Activated CD4-positive, alpha-beta T cell treated with anti-CD3 and anti-CD28 coated beads, Interleukin-2, amount 50 U/mL, for 1 hour (primary cell): ENCODE measurements at regions not wholly inside any gene's neighbourhood (a gene's known extent, or its start where the extent isn't known, plus 50 kb on each side); places are given as distances from the start of the nearest gene placed in this dataset.
"Not testable (repeated sequence)": the region's sequence is repeated elsewhere in the genome, so short reads cannot be mapped to it uniquely, and the experiment has no call there.

Source experiments
- DNase-seq: peaks from one replicate; pipeline ENCODE4 v3.0.0-alpha.2; 2020

DNA sequence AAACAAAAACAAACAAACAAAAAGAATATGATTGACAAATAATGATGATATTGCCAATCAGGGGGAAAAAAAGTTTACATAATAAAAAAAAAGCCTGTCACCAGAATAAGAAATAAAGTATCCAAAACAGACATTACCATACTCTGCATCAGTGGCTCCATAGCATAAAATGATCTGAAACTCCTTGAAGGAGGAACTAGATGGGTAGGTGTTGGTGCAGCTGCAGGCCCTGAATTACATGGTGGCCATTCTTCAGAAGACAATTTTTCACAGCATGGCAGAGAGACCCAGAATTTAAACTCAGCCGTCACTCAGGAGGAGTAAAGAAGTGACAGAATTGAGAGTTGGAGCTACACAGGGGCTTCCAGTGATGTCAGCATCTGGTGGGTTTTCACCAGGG, 60.2 kb downstream of the GLUL start:
- no peak for DNase-seq

DNA sequence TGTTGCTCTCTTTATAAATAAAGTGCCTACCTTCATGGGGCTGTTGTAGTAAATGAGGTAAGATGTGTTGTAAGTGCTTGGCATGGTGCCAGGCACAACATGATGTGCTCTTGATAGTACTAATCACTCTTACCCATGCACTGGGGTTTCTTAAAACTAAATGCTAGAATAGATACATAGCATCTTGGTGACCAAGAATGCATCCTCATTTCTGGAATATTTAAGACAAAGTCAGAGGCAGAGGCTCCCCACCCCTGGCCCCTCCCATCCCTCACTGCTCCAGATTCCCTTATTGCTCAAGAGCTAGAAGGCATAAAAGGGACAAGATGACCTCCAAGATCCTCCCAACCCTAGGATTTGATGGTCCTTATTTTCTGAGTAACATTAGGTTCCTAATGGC, 61.3 kb downstream of the GLUL start:
- DNase-seq, result no peak

DNA sequence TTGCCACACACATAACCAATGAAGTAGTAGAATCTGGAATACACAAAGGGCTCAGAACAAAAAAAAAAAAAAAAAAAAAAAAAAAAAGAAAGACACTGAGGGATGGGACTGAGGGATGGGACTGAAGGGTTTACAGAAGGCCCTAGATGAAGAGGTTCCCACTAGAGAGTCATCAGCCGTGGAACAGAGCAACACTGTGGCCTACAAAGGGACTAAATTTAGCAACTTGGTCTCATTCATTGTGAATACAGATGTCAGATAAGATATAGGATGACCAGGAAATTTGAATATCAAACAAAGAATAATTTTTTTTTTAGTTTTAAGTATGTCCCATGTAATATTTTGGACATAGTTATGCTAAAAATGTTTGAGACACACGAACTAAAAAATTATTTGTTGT, 62.1 kb downstream of the GLUL start:
- DNase-seq, result no peak

DNA sequence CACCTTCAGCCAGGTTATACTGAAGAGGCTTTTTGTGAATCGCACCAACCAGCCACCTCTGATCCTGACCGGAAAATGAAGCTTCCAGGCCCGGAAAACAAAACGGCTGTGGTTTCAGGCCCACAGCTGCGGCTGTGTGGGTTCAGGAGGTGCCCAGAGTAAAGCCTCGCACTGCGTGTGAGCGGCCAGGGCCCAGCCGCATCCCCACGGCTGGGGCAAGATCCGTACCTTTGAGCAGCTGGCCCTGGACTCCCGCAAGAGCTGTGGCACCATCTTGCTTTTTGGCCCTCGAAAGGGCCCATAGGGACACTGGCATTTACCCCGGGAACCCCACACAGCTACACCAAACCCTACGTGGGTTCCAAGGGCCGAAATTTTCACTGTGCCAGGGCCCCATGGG, 63.0 kb downstream of the GLUL start:
- no peak for DNase-seq

DNA sequence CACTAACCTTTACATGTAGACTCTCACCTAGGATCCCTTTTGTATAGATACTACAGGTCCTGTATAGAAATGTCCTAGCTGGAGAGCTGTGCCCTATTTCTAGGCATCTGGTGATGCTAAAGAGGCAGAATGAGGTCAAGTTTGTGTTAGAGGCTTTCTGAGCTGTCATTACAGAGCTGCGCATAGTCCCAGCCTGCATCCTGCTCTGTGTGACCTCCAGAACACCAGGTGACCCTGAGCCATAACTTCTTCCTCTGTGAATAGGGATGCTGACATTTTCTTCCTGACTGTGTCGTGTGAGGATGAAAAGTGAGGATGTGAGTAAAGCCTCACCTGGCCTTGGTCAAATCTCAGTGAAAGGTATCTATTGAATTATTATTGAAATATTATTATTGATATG, 66.3 kb downstream of the GLUL start:
- DNase-seq, result no peak

DNA sequence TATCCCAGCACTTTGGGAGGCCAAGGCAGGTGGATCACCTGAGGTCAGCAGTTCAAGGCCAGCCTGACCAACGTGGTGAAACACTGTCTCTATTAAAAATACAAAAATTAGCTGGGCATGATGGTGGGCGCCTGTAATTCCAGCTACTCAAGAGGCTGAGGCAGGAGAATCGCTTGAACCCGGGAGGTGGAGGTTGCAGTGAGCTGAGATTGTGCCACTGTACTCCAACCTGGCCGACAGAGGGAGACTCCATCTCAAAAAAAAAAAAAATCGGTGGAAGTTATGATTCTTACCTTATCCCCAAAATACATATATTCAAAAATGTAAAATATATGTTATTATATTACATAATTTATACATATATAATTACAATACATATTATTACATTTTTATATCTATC, 70.1 kb downstream of the GLUL start:
- DNase-seq, result not testable (repeated sequence)

DNA sequence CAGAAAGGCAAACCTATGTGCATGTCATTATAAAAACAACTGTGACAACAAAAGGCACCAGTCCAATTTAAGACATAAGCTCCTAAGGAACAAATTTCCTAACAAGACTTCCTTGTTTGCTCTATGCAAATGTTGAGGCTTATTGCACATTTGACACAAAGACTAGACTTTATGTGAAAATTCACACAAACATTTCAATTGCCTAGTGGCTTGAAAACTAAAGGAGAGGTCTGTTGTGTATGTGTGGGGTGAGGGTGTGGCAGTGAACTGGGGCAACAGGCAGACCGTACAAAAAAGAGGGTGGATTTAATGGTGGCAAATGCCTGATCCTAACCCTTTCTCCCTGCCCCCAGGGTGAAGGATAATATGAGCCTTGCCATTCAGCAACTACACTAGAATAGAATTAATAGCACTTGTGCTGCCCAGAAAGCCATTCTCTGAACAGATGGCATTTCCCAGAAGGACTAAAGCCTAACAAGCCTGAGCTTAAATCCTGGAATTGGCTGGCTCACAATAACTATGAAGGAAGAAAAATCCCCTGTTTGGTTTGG, 73.9 kb downstream of the GLUL start:
- DNase-seq, result no peak

DNA sequence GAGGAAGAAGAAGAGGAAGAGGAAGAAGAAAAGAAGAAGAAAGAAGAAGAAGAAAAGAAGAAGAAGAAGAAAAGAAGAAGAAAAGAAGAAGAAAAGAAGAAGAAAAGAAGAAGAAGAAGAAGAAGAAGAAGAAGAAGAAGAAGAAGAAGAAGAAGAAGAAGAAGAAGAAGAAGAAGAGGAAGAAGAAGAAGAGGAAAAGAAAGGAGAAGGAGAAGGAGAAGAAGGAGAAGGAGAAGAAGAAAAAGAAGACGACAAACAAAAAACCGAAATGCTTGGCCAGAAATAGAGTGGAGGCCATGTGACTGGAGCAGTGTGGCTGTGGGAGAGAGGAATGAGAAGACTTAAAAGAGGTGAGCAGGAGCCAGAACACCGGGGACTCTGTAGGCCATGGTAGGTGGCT, 75.1 kb downstream of the GLUL start:
- DNase-seq, result not testable (repeated sequence)

DNA sequence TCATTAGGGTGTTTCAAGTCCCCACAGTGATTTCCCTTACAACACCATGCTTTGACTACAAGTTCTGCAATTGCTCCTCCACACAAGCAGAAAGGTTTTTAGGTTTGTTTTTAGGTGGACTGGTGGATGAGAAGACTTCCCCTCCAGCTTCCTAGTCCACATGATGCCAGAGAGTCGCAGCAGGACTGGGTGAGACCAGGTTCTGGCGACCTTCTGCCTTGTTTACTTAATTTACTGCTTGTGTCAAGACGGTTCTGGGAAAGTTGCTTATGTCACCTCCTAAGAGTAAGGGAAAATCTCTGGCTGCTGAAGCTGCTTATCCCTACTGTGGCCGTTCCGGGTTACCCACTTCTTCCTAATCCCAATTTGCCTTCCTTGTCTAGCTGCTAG, 76.4 kb downstream of the GLUL start:
- DNase-seq, result no peak

DNA sequence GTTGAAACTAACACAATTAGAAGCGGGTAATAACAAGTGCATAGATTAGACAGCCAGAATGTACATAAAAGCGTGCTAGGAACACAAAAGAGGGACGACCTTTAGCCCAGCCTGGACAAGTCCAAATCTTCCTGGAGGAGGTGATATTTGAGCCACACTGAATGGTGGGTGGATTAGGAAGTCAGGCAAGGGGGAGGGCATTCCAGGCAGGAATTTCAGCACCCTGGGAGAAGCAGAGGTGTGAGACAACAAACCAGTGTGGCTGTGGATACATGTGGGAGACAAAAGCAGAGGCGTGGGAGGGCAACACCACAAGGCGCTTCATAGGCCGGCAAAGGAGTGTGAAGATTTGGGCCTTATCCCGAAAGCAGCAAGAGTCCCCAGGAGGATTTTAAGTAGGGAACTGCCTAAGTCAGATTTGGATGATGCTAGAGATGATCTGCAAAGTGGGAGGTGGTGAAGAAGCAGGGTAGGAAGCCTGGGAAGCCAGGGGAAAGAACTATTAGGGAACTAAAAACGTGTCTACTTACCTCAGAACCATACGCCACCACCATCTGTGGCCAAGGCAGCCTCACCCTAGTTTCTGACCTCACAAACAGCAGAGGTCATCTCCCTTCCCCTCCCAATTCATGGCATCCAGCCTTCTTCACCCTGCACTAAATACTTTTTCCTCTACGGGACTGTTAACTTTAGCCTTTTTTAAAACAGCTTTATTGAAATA, 81.8 kb downstream of the GLUL start:
- DNase-seq, result no peak

DNA sequence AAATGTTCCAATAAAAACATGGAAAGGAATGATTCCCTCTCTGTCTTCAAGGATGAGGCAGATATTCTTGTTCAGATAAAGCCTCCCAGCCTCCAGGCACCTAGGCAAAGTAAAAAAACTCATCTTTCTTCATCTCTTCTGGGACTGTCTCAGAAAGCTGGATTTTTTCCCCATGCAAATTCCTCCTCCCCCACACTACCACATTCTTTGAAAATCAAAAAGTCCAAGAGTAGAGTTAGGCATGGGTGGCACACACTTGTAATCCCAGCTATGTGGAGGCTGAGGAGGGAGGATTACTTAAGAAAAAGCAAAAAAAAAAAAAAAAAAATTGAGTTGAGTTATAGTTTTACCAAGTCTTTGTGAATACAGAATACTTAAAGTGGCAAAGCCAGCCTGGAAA, 82.8 kb downstream of the GLUL start:
- DNase-seq, result no peak

DNA sequence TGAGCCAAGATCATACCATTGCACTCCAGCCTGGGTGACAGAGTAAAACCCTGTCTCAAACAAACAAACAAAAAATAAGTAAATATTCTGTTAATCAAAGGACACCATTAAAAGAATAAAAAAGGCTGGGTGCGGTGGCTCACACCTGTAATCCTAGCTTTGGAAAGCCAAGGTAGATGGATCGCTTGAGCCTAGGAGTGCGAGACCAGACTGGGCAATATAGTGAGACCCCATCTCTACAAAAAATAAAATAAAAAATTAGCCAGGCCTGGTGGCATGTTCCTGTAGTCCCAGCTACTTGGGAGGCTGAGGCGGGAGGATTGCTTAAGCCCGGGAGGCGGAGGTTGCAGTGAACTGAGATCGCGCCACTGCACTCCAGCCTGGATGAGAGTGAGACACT, 84.1 kb downstream of the GLUL start:
- DNase-seq, result not testable (repeated sequence)

DNA sequence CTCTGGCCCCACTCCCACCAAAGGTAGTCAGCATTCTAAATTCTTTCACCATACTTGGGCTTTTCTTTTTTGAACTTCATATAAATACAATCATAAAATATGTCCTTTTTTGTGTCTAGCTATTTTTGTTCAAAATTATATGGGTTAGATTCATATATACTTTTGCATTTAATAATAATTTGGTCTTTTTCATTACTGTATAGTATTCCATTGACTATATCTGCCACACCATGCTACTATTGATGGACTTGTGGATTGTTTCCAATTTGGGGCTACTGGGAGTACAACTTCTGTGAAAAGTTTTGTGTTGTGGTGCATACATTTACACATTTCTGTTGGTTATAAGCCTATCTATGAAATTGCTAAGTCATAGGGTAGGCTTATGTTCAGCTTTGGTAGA, 85.7 kb downstream of the GLUL start:
- no peak for DNase-seq

DNA sequence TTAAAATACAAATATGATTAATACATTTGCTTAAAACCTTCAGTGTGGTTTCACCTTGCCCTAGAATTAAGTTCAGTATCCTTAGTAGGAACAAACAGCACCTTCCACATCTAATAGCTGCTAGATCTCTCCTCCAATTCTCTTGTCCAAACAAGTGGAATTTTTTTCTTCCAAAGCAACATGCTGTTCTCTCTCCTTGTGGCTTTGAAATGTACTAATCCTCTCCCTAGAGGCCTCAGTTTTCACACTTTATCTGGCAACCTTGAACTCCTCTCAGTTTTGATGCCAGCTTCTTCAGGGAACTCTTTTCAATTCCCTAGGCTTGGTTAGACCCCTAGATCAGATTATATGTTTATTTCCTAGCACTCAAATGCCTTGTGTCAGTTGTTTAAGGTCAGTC, 87.0 kb downstream of the GLUL start:
- no peak for DNase-seq

DNA sequence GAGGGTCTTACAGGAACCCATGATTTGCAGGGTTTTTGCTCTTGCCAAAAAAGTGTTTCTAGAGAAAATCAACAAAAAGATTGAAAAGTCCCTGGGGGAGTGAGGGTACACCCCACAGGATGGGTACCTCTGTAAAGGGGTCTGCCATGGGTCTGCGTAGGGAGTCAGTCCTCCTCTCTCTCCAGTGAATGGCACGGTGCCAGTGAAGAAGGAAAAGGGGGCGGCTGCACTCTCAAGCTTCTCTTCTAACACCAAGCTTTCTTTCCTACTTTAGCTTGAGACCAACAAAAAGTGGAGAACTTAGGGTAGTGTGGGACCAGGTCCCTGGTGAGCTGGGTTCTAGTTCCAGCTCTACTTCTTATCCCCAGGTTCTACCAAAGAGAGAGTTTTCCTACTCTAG, 87.4 kb downstream of the GLUL start:
- no peak for DNase-seq

DNA sequence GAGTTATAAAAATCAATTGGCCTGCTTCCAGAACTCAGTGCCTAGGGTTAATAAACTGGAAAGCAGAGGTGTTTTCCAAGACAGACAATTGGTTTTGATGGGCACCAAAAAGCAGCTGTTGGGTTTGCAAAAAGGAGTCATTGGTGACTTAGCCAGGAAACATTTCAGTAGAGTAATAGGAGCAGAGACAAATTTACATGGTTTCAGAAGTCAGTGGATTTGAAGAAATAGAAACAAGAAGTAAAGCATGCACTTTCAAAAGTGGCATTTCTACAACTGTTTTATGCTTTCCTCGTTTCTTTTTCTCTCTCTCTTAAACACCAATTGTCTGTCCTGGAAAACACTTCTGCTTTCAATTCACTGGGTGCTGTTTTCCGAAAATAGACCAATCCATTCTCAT, 87.8 kb downstream of the GLUL start:
- DNase-seq, result no peak

DNA sequence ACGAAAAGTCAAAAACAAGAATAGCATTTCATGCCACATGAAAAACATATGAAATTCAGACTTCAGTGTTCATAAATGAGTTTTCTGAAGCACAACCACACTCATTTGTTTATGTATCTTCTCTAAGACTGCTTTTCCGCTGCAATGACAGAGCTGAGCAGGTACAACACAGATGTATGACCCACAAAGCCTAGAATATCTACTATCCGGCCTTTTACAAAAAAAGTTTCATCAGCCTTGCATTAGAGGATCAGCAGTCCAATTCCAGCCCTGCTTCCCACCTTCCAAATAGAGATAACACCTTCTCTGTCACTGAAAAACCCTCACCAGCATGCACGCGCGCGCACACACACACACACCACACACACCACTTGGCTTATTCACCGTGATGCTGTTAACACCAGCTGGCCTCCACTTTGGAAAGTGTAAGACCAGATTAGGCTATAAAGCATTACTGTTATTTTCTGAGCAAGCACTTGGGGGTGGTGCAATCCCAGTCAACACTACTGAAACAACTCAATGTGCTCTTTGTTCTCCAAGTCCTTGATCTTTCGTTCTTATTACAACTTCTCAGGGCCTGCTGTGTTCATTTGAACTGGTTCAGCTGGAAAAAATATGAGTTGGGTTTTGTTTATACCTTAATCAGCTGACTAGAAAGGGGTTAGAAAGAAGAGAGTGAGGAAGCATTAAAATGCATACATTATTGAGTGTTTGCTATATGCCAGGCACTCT, 90.0 kb downstream of the GLUL start:
- no peak for DNase-seq

DNA sequence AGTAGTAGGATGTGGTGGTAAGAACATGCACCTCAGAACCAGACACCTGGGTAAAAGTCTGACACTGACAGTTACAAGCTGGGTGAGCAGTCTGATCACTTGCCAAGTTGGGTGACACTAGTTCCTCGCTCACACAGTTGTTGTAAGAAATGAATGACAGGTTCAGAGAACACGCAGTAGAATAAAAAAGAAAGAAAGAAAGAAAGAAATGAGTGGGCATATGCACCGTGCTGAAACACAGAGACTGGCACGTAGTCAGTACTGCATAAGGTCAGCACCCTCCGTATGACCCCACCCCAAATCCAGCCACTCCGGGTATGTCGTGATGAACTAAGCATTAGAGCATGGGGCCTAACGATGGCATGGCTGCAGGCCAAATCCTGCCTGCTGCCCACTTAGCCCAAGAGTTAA, 90.6 kb downstream of the GLUL start:
- DNase-seq, result no peak

DNA sequence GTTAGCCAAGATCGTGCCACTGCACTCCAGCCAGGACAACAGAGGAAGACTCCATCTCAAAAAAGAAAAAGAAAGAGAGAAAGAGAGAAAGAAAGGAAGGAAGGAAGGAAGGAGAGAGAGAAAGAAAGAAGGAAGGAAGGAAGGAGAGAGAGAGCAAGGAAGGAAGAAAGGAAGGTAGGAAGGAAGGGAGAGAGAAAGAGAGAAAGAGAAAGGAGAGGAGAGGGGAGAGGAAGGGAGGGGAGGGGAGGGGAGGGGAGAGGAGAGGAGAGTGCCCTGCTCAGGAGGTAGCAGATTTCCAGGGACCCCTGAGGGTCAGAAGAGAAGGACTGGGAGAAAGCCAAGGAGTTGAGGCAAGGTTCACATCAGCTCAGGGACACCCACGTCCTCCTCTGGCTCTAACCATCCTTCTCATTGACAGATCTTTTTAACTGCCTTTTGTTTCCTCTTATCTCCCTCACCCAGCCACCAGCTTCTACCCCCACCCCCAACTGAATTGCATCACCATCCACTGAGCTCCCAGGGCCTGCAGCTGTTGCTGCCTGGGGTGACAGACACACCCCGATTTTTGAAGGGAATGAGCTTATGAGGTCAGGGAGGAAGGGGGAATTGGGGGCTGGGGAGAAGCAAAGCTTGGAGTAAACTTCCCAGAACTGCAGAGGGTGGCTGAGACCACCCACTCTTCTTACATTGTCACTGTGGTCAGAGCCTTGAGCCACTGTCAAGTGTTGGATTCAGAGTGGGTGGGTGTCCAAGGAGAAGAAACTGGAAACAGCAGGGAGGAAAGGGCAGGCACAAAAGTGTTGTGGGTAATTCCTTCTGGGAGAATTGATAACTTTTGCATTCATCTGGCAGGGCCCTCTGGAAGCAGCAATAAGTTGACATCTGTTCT, 91.6 kb downstream of the GLUL start:
- DNase-seq, result peak; percentile 3

DNA sequence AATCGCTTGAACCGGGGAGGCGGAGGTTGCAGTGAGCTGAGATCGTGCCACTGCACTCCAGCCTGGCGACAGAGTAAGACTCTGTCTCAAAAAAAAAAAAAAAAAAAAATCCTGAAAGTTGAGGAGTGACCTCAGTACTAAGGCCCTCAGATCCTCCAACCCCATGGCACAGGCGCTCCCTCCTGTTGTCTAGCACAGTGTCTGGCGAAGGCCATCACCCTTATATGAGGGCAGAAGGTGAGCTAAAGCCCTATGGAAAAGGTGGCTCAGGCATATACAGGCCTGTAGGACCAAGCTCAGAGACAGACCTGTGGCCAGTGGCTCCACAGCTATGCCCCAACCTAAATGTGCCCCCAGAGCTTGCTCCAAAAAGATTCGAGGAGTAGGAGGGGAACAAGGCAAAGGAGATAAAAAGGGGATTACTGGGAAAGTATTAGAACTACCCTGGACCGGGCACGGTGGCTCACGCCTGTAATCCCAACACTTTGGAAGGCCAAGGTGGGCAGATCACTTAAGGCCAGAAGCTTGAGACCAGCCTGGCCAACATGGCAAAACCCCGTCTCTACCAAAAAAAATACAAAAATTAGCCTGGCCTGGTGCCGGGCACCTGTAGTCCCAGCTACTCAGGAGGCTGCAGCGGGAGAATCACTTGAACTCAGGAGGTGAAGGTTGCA, 92.4 kb downstream of the GLUL start:
- DNase-seq, result not testable (repeated sequence)

DNA sequence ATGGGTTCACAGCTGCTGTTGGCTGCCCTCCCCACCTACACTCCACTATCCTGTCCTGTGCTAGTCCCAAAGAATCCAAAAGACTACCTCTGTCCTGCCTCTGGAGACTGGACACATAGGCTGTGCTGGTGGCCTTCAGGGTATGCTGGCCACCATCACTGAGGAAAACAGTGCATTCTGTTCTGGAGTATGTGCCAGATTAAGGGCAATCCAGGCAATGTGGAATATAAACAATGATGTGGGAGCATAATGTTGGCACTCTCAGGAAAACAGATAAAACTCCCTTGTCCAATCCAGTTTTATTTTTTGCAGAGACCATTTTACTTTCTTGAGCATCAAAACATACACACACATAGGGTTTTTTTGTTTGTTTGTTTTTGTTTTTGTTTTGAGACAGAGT, 94.3 kb downstream of the GLUL start:
- DNase-seq, result no peak

DNA sequence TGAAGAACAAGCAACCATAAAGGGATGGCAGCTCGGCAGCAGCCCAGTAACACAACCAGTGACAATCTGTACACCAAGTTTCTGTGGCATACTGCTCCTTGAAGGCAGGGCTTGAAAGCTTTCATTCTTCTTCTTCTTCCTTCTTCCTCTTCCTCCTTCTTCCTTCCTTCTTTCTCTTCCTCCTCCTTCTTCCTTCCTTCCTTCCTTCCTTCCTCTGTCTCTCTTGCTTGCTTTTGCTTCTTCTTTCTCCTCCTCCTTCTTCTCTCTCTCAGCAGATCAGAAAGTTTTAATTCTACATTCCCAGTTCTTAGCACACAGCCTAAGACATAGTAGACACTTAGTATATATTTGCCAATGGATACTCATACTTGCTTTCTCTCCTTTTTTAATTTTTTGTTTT, 95.9 kb downstream of the GLUL start:
- no peak for DNase-seq

DNA sequence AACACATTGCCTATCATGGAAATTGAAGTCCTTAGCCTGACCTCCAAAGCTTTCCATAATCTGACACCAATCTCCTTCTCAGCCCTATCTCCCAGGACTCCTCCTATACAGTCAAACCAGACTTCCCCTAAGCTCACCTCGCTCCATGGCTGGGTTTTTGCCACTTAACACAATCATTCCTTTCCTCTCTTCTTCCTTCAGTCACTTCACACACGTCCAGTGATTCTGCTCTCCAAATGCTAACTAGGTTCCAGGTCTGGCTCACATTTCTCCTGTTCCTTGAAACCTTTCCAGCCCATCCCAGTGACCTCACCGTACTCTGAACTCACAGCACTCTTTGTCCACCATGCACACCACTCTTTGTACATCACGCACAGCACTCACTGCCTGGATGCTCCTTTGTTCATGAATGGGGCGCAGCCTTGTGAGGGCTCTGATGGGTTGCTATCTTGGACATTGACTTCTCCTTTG, 98.4 kb downstream of the GLUL start:
- no peak for DNase-seq
